AG10803 (cell line): ENCODE measurements at regions not wholly inside any gene's neighbourhood (a gene's known extent, or its start where the extent isn't known, plus 50 kb on each side); places are given as distances from the start of the nearest gene placed in this dataset.

Experiments
- DNase-seq: peaks from one replicate; pipeline ENCODE4 v3.0.0; 2010; ENCODE audit warnings: low read depth
- H3K4me3 ChIP-seq: 2 replicates; pipeline ENCODE4 v1.5.1; 2011; ENCODE audit warnings: mild to moderate bottlenecking, low read length, control low read depth
- CTCF ChIP-seq: conservative IDR thresholded peaks from 2 replicates; pipeline ENCODE4 v1.5.1; 2011; ENCODE audit warnings: mild to moderate bottlenecking, low read length, control low read depth, inconsistent platforms

- H3K4me3 ChIP-seq, result no peak overlapping the region
- DNase-seq, result no peak
- no peak for TF ChIP-seq CTCF
Observed at GRCh38 chr22:47757741-47758140, 995.3 kb downstream of the TBC1D22A start.

GRCh38 chr22:47750086-47750485, 987.6 kb downstream of the TBC1D22A start:
- DNase-seq, result no peak
- no peak for TF ChIP-seq CTCF
- H3K4me3 ChIP-seq, result no peak overlapping the region

GRCh38 chr22:47748957-47749356, 986.5 kb downstream of the TBC1D22A start:
- no peak for TF ChIP-seq CTCF
- no peak for DNase-seq

GRCh38 chr22:47748271-47748670, 985.8 kb downstream of the TBC1D22A start:
- no peak for DNase-seq
- no peak overlapping the region for H3K4me3 ChIP-seq
- no peak for TF ChIP-seq CTCF

More at GRCh38 chr22:47748957-47749356, 986.5 kb downstream of the TBC1D22A start:
- no peak overlapping the region for H3K4me3 ChIP-seq

GRCh38 chr22:47740109-47740805, 977.8 kb downstream of the TBC1D22A start:
- H3K4me3 ChIP-seq, result no peak overlapping the region
- DNase-seq, result no peak
- no peak for TF ChIP-seq CTCF

- H3K4me3 ChIP-seq, result no peak overlapping the region
- TF ChIP-seq CTCF, result no peak
Observed at GRCh38 chr22:47739291-47740015, 977.0 kb downstream of the TBC1D22A start.

More at GRCh38 chr22:47739291-47740015, 977.0 kb downstream of the TBC1D22A start:
- DNase-seq, result no peak
